ENCODE measurements at regions not wholly inside any gene's neighbourhood (a gene's known extent, or its start where the extent isn't known, plus 50 kb on each side); places are given as distances from the start of the nearest gene placed in this dataset.
"Not testable (repeated sequence)": the region's sequence is repeated elsewhere in the genome, so short reads cannot be mapped to it uniquely, and the experiment has no call there.

- H3K27me3 ChIP-seq = no peaks in the 10 kb centered on the region
- H2AFZ ChIP-seq = no peak overlapping the region
- no peak overlapping the region for H3K4me2 ChIP-seq
- no peaks in the 10 kb centered on the region for H4K20me1 ChIP-seq (ENCODE audit: insufficient read depth, poor library complexity, severe bottlenecking)
- H3K9me2 ChIP-seq (replicated peaks; ENCODE audit: insufficient read depth) = no peaks in the 10 kb centered on the region
- H3K9me3 ChIP-seq (ENCODE audit: low read depth) = no peaks in the 10 kb centered on the region
- no peak for DNase-seq (ENCODE audit: low spot score)
- TF ChIP-seq EZH2 (IDR thresholded peaks at IDR 0.05; ENCODE audit: borderline replicate concordance) (no peak), EZH2phosphoT487 (IDR thresholded peaks at IDR 0.05; ENCODE audit: low read depth, severe bottlenecking, unreplicated experiment) (no peak)
- TF ChIP-seq, protein P1, sequence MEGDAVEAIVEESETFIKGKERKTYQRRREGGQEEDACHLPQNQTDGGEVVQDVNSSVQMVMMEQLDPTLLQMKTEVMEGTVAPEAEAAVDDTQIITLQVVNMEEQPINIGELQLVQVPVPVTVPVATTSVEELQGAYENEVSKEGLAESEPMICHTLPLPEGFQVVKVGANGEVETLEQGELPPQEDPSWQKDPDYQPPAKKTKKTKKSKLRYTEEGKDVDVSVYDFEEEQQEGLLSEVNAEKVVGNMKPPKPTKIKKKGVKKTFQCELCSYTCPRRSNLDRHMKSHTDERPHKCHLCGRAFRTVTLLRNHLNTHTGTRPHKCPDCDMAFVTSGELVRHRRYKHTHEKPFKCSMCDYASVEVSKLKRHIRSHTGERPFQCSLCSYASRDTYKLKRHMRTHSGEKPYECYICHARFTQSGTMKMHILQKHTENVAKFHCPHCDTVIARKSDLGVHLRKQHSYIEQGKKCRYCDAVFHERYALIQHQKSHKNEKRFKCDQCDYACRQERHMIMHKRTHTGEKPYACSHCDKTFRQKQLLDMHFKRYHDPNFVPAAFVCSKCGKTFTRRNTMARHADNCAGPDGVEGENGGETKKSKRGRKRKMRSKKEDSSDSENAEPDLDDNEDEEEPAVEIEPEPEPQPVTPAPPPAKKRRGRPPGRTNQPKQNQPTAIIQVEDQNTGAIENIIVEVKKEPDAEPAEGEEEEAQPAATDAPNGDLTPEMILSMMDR (IDR thresholded peaks at IDR 0.05; ENCODE audit: poor library complexity) = no peak
- no peaks in the 10 kb centered on the region for H3K4me1 ChIP-seq (ENCODE audit: insufficient read depth)
- H3K4me3 ChIP-seq = no peak overlapping the region
- no peaks in the 10 kb centered on the region for H3K79me2 ChIP-seq
- H3K36me3 ChIP-seq (replicated peaks; ENCODE audit: insufficient read depth, low read depth) = no peaks in the 10 kb centered on the region
- H3K27ac ChIP-seq = no peak overlapping the region
Observed at GRCh38 chr5:18660511-18660910, 1026.3 kb downstream of the TAF11L14 start.

- DNase-seq (ENCODE audit: low spot score) = no peak
- H3K27ac ChIP-seq = no peak overlapping the region
- no peaks in the 10 kb centered on the region for H3K79me2 ChIP-seq
- no peaks in the 10 kb centered on the region for H3K9me2 ChIP-seq (replicated peaks; ENCODE audit: insufficient read depth)
- H3K36me3 ChIP-seq (replicated peaks; ENCODE audit: insufficient read depth, low read depth) = no peaks in the 10 kb centered on the region
- H4K20me1 ChIP-seq (ENCODE audit: insufficient read depth, poor library complexity, severe bottlenecking) = no peaks in the 10 kb centered on the region
- TF ChIP-seq, protein P1 (IDR thresholded peaks at IDR 0.05; ENCODE audit: poor library complexity) = no peak
- TF ChIP-seq EZH2 (IDR thresholded peaks at IDR 0.05; ENCODE audit: borderline replicate concordance) = no peak
- no peak for TF ChIP-seq EZH2phosphoT487 (IDR thresholded peaks at IDR 0.05; ENCODE audit: low read depth, severe bottlenecking, unreplicated experiment)
- 98% methylated on average over 2 of the region's 2 CpGs for WGBS (ENCODE audit: low lambda C conversion rate, missing lambda C conversion rate)
- no peak overlapping the region for H2AFZ ChIP-seq
- H3K9me3 ChIP-seq (ENCODE audit: low read depth) = no peaks in the 10 kb centered on the region
- no peak overlapping the region for H3K4me2 ChIP-seq
- no peaks in the 10 kb centered on the region for H3K4me1 ChIP-seq (ENCODE audit: insufficient read depth)
- no peaks in the 10 kb centered on the region for H3K27me3 ChIP-seq
- no peak overlapping the region for H3K4me3 ChIP-seq
Observed at GRCh38 chr5:18662231-18662630, 1028.0 kb downstream of the TAF11L14 start.

GRCh38 chr5:18674212-18674611 lies 1040.0 kb downstream of the TAF11L14 start:
- H3K27me3 ChIP-seq; DNase-seq (ENCODE audit: low spot score); H3K79me2 ChIP-seq; H4K20me1 ChIP-seq (ENCODE audit: insufficient read depth, poor library complexity, severe bottlenecking); H3K4me3 ChIP-seq; H3K4me1 ChIP-seq (ENCODE audit: insufficient read depth); H3K9me2 ChIP-seq (replicated peaks; ENCODE audit: insufficient read depth); H3K9me3 ChIP-seq (ENCODE audit: low read depth); H3K36me3 ChIP-seq (replicated peaks; ENCODE audit: insufficient read depth, low read depth); H2AFZ ChIP-seq; H3K4me2 ChIP-seq; H3K27ac ChIP-seq: not testable (repeated sequence)
- WGBS (ENCODE audit: low lambda C conversion rate, missing lambda C conversion rate) = 75% methylated on average over 1 of the region's 4 CpGs

DNA sequence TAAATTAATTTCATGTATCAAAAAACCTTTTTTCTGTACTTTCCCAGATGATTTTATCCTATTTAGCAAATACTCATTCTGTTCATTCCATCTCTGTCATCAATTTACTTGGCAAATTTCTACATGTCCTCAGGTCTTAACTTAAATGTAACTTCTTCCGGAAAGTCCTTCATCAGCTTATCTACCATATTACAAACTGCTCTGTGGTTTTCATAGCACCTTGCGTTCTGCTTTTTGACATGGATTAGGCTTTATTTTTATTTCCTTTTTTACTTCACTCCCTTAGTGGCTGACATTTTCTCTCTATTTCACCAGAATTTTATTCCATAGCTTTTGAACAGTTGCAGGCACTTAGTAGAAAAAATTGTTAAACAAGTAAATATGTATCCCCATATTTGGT lies 1040.8 kb downstream of the TAF11L14 start:
- H3K4me1 ChIP-seq (ENCODE audit: insufficient read depth) = no peaks in the 10 kb centered on the region
- peaks cover 8% of the 10 kb centered on the region for H3K27me3 ChIP-seq
- H3K36me3 ChIP-seq (replicated peaks; ENCODE audit: insufficient read depth, low read depth) = no peaks in the 10 kb centered on the region
- no peak overlapping the region for H3K4me3 ChIP-seq
- no peak for TF ChIP-seq EZH2phosphoT487 (IDR thresholded peaks at IDR 0.05; ENCODE audit: low read depth, severe bottlenecking, unreplicated experiment)
- no peak for TF ChIP-seq EZH2 (IDR thresholded peaks at IDR 0.05; ENCODE audit: borderline replicate concordance)
- TF ChIP-seq, protein P1 (IDR thresholded peaks at IDR 0.05; ENCODE audit: poor library complexity) = no peak
- no peaks in the 10 kb centered on the region for H3K9me3 ChIP-seq (ENCODE audit: low read depth)
- H3K4me2 ChIP-seq = no peak overlapping the region
- no peaks in the 10 kb centered on the region for H3K79me2 ChIP-seq
- no peak overlapping the region for H3K27ac ChIP-seq
- no peak for DNase-seq (ENCODE audit: low spot score)
- no peaks in the 10 kb centered on the region for H3K9me2 ChIP-seq (replicated peaks; ENCODE audit: insufficient read depth)
- H2AFZ ChIP-seq = no peak overlapping the region
- H4K20me1 ChIP-seq (ENCODE audit: insufficient read depth, poor library complexity, severe bottlenecking) = no peaks in the 10 kb centered on the region
- 79% methylated on average over 2 of the region's 2 CpGs for WGBS (ENCODE audit: low lambda C conversion rate, missing lambda C conversion rate)
